ENCODE measurements at regions not wholly inside any gene's neighbourhood (a gene's known extent, or its start where the extent isn't known, plus 50 kb on each side); places are given as distances from the start of the nearest gene placed in this dataset.

GRCh38 chr5:58181578-58182286, 278.2 kb downstream of the PLK2 start:
- TF ChIP-seq CTCF (IDR thresholded peaks at IDR 0.05; ENCODE audit: borderline replicate concordance, extremely low read depth, low read length, poor library complexity, severe bottlenecking), result no peak
- no peak for TF ChIP-seq EZH2 (IDR thresholded peaks at IDR 0.05; ENCODE audit: borderline replicate concordance, low read depth, low read length, severe bottlenecking)
